GM12892 (cell line): ENCODE measurements at regions not wholly inside any gene's neighbourhood (a gene's known extent, or its start where the extent isn't known, plus 50 kb on each side); places are given as distances from the start of the nearest gene placed in this dataset.

ENCODE experiments used
- POLR2A ChIP-seq: IDR thresholded peaks from 2 replicates; pipeline ENCODE4 v1.6.1; 2011; ENCODE audit warnings: low read depth, low read length, control low read depth
- POLR2AphosphoS5 ChIP-seq: IDR thresholded peaks from 2 replicates; pipeline ENCODE4 v1.6.1; 2011; ENCODE audit warnings: low read depth, low read length, control low read depth
- TAF1 ChIP-seq: IDR thresholded peaks from 2 replicates; pipeline ENCODE4 v1.6.1; 2011; ENCODE audit warnings: low read depth, mild to moderate bottlenecking, control low read depth, low read length, borderline replicate concordance

DNA sequence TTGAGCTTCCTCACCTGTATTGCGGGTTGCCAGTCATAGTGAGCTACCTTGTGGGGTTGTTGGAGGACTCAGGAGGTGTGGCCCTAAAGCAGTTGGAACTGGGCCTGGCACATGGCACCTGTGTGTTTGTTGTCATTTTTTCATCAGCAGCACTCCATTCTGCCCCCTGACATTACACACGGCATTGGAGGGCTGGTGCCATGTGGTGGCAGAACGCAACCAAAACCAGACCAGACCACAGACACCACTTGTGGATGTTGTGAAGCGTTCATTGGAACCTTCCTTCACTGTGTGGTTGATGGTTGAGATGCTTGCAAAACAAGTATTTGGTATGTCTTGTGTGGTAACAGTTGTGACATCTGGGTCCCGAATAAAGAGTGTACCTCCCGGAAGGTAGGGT lies 113.2 kb upstream of the ERCC6L2 start:
- no peak for TF ChIP-seq POLR2A
- no peak for TF ChIP-seq TAF1
- no peak for TF ChIP-seq POLR2AphosphoS5
